ENCODE measurements at regions not wholly inside any gene's neighbourhood (a gene's known extent, or its start where the extent isn't known, plus 50 kb on each side); places are given as distances from the start of the nearest gene placed in this dataset.

DNA sequence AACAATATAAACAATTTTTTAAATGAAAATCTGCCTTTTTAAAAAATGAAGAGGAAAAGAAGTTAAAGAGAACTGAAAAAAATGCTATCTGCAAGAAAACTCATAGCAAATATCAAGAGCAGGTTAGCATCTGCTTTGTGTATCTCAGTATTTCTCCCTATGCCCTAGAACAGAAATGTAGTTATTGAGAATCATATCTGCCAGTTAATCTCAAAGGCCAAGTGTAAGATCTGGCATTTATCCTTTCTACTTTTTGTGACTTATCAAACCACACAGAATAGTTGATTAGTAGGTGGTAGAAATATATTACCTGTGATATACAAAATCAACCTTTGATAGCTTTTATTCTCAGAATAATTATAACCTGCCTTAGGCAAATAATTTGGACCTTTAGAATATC is 1699.8 kb downstream of the EFNA5 start:
- Histone ChIP-seq H3K9me3 (ENCODE audit: control extremely low read depth in 1 of 3, control insufficient read depth in 2 of 3, insufficient read depth in 1 of 3, low read length in 2 of 3) (no peaks in the 10 kb centered on the region), H3K9ac (ENCODE audit: low read length) (no peak overlapping the region), H2AFZ (ENCODE audit: insufficient read depth, low read depth, low read length, poor library complexity, severe bottlenecking) (no peak overlapping the region), H3K36me3 (replicated peaks in 1 of 2; ENCODE audit: control extremely low read depth in 1 of 2, control insufficient read depth in 1 of 2, extremely low read depth in 1 of 2, insufficient read depth in 2 of 2, low read length in 1 of 2) (no peaks in the 10 kb centered on the region), H3K4me2 (replicated peaks; ENCODE audit: low read depth, low read length, poor library complexity, severe bottlenecking) (no peak overlapping the region), H3K27me3 (replicated peaks in 1 of 4; ENCODE audit: control extremely low read depth in 1 of 4, control insufficient read depth in 3 of 4, insufficient read depth in 4 of 4, low read length in 3 of 4) (no peaks in the 10 kb centered on the region), H3K27ac (ENCODE audit: low read length in 2 of 2) (no peak overlapping the region), H3K4me1 (ENCODE audit: control insufficient read depth in 2 of 2, insufficient read depth in 2 of 2, low read length in 2 of 2) (no peaks in the 10 kb centered on the region), H3K79me2 (ENCODE audit: control insufficient read depth, insufficient read depth, low read length) (no peaks in the 10 kb centered on the region), H3K4me3 (ENCODE audit: control extremely low read depth in 1 of 5, extremely low read depth in 1 of 5, insufficient read depth in 1 of 5, low read depth in 2 of 5, low read length in 4 of 5) (no peak overlapping the region), H4K20me1 (ENCODE audit: control insufficient read depth, insufficient read depth, low read length, poor library complexity, severe bottlenecking) (no peaks in the 10 kb centered on the region)
- ChIA-PET POLR2A (no interaction called here), CTCF (no interaction called here)
- H3K27me3 Mint-ChIP-seq, result no peaks in the 10 kb centered on the region
- no peaks in the 10 kb centered on the region for H3K9me3 Mint-ChIP-seq (ENCODE audit: insufficient read depth)
- TF ChIP-seq, protein P1, sequence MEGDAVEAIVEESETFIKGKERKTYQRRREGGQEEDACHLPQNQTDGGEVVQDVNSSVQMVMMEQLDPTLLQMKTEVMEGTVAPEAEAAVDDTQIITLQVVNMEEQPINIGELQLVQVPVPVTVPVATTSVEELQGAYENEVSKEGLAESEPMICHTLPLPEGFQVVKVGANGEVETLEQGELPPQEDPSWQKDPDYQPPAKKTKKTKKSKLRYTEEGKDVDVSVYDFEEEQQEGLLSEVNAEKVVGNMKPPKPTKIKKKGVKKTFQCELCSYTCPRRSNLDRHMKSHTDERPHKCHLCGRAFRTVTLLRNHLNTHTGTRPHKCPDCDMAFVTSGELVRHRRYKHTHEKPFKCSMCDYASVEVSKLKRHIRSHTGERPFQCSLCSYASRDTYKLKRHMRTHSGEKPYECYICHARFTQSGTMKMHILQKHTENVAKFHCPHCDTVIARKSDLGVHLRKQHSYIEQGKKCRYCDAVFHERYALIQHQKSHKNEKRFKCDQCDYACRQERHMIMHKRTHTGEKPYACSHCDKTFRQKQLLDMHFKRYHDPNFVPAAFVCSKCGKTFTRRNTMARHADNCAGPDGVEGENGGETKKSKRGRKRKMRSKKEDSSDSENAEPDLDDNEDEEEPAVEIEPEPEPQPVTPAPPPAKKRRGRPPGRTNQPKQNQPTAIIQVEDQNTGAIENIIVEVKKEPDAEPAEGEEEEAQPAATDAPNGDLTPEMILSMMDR (IDR thresholded peaks at IDR 0.05), result no peak
- TF ChIP-seq EZH2 (IDR thresholded peaks at IDR 0.05; ENCODE audit: borderline replicate concordance, insufficient read depth, low read depth, low read length, poor library complexity, severe bottlenecking), result no peak
- H3K4me3 Mint-ChIP-seq, result no peak overlapping the region
- no peaks in the 10 kb centered on the region for H3K4me1 Mint-ChIP-seq
- no peak overlapping the region for H3K27ac Mint-ChIP-seq
- intact Hi-C loops (cut with micrococcal nuclease), result no loop called here
- DNase-seq (no peak), ATAC-seq (ENCODE audit: low read depth) (no peak)

DNA sequence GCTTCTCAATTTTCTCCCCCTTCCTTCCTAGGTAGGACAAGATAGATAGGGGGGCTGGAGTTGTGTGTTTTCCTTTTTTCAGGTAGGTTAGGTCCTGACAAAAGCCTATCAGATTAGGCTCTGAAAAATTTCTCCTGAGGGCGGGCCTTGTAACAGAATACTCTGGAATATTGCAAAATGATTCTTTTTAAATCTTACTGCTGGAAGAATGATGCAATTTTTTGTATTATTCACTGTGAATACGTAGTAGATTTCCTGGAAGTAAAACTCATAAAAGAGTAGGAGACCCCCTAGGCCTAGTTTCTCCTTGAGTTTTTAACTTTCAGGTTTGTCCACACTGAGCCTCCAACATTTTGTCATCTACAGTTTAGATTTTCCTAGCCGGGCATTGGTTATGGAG is 1701.8 kb downstream of the EFNA5 start:
- intact Hi-C loops (cut with micrococcal nuclease), result no loop called here
- Mint-ChIP-seq H3K9me3 (ENCODE audit: insufficient read depth) (no peaks in the 10 kb centered on the region), H3K4me1 (no peaks in the 10 kb centered on the region), H3K4me3 (no peak overlapping the region), H3K27ac (no peak overlapping the region), H3K27me3 (no peaks in the 10 kb centered on the region)
- POLR2A ChIA-PET, result no interaction called here
- Histone ChIP-seq H3K4me1 (ENCODE audit: control insufficient read depth in 2 of 2, insufficient read depth in 2 of 2, low read length in 2 of 2) (no peaks in the 10 kb centered on the region), H3K4me2 (replicated peaks; ENCODE audit: low read depth, low read length, poor library complexity, severe bottlenecking) (no peak overlapping the region), H3K27me3 (replicated peaks in 1 of 4; ENCODE audit: control extremely low read depth in 1 of 4, control insufficient read depth in 3 of 4, insufficient read depth in 4 of 4, low read length in 3 of 4) (no peaks in the 10 kb centered on the region), H4K20me1 (ENCODE audit: control insufficient read depth, insufficient read depth, low read length, poor library complexity, severe bottlenecking) (no peaks in the 10 kb centered on the region), H2AFZ (ENCODE audit: insufficient read depth, low read depth, low read length, poor library complexity, severe bottlenecking) (no peak overlapping the region), H3K4me3 (ENCODE audit: control extremely low read depth in 1 of 5, extremely low read depth in 1 of 5, insufficient read depth in 1 of 5, low read depth in 2 of 5, low read length in 4 of 5) (no peak overlapping the region), H3K79me2 (ENCODE audit: control insufficient read depth, insufficient read depth, low read length) (no peaks in the 10 kb centered on the region), H3K27ac (ENCODE audit: low read length in 2 of 2) (no peak overlapping the region), H3K36me3 (replicated peaks in 1 of 2; ENCODE audit: control extremely low read depth in 1 of 2, control insufficient read depth in 1 of 2, extremely low read depth in 1 of 2, insufficient read depth in 2 of 2, low read length in 1 of 2) (no peaks in the 10 kb centered on the region), H3K9me3 (ENCODE audit: control extremely low read depth in 1 of 3, control insufficient read depth in 2 of 3, insufficient read depth in 1 of 3, low read length in 2 of 3) (no peaks in the 10 kb centered on the region), H3K9ac (ENCODE audit: low read length) (no peak overlapping the region)
- no CpG with 5 or more reads among the region's 3 CpGs for WGBS (ENCODE audit: insufficient coverage)
- CTCF ChIA-PET, result no interaction called here
- ATAC-seq (ENCODE audit: low read depth), result no peak
- TF ChIP-seq, protein P1 (IDR thresholded peaks at IDR 0.05), result no peak
- TF ChIP-seq EZH2 (IDR thresholded peaks at IDR 0.05; ENCODE audit: borderline replicate concordance, insufficient read depth, low read depth, low read length, poor library complexity, severe bottlenecking), result no peak
- no peak for DNase-seq
